ENCODE measurements at regions not wholly inside any gene's neighbourhood (a gene's known extent, or its start where the extent isn't known, plus 50 kb on each side); places are given as distances from the start of the nearest gene placed in this dataset.

DNA sequence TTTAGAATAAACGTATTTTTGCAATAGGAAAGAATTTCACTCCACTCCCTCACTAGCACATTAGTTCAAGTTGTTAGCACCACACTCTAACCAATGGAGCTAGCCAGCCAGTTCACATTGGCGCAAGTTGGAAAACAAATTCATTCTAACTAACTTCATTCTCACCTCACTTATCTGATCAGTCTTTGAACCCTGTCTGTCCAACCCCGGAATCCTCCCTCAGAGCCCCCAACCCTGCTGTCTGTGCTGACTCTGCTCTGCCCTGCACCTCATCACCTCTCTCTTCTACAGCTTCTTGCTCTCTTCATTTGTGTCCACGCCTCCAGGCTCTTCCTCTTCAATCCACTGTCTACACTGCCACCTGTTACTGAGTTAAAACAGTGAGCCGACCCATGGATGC lies 356.5 kb downstream of the IRS1 start:
- Mint-ChIP-seq H3K36me3 (ENCODE audit: insufficient read depth, unreplicated experiment) (no peaks in the 10 kb centered on the region), H3K9me3 (ENCODE audit: low read depth, unreplicated experiment) (peaks cover 2% of the 10 kb centered on the region), H3K4me3 (ENCODE audit: low read depth, unreplicated experiment) (no peak overlapping the region), H3K27ac (ENCODE audit: unreplicated experiment) (no peak overlapping the region), H3K4me1 (ENCODE audit: low read depth, unreplicated experiment) (peaks cover 18% of the 10 kb centered on the region), H3K27me3 (ENCODE audit: unreplicated experiment) (no peaks in the 10 kb centered on the region)
- TF ChIP-seq, protein P1, sequence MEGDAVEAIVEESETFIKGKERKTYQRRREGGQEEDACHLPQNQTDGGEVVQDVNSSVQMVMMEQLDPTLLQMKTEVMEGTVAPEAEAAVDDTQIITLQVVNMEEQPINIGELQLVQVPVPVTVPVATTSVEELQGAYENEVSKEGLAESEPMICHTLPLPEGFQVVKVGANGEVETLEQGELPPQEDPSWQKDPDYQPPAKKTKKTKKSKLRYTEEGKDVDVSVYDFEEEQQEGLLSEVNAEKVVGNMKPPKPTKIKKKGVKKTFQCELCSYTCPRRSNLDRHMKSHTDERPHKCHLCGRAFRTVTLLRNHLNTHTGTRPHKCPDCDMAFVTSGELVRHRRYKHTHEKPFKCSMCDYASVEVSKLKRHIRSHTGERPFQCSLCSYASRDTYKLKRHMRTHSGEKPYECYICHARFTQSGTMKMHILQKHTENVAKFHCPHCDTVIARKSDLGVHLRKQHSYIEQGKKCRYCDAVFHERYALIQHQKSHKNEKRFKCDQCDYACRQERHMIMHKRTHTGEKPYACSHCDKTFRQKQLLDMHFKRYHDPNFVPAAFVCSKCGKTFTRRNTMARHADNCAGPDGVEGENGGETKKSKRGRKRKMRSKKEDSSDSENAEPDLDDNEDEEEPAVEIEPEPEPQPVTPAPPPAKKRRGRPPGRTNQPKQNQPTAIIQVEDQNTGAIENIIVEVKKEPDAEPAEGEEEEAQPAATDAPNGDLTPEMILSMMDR (IDR thresholded peaks at IDR 0.05; ENCODE audit: unreplicated experiment) = no peak
- no TSS peak for BruUV-seq (replicated peaks)
- intact Hi-C loops (cut with micrococcal nuclease; ENCODE audit: unreplicated experiment) = no loop called here
- DNase-seq = no peak
- CTCF ChIA-PET = no interaction called here

DNA sequence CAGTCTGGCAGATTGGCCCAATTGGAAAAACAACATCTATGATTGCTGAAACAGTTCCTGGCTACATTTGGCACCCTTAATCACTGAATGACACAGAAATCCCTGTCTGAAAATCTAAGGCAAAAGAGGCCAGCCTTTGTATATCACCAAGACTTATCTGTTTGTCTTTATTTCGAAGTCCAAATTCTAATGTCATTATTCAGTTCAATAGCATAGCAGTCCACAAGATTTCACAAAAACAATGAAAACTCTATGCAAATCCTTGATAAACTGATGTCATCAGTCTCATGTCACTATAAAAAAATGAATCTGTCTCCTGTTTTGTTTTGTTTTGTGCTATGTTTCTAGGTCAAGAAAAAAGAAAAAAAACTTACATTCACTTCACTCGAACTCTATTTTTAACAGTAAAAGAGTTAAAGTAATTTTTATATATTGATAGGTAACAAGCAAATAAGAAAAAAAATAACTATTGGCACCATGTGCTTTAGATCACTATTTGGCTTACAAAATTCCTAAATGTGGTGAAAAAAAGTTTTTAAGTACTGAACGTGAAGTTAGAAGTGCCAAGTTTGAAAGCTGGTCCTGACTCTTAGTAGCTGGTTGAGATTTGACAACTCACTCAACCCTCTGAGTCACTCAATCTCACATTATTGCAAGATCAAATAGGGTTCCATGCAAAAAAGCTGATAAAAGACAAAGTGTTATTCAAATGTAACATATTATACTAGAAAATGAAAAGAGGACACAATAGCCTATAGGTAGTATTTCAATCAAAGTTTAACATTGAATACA lies 359.3 kb downstream of the IRS1 start:
- intact Hi-C loops (cut with micrococcal nuclease; ENCODE audit: unreplicated experiment) = no loop called here
- H3K27ac Mint-ChIP-seq (ENCODE audit: unreplicated experiment) = no peak overlapping the region

DNA sequence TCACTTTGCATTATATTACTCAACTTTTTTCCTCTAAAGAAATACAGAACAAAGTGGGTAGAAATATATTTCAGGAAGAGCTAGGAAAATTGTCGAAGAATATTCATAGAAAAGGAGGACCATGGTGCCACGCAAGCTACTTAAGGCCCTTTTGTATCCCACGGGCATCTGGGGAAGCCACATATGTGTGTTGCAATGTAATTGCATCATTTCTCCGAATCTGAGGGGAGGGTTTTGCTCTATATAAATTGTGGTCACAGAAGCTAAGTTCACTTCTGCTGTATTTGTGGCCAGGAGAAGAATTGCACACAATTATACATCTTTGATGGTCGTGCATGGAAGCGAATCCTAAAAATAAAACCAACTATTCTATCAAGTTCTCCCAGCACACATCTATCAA lies 360.3 kb downstream of the IRS1 start:
- TF ChIP-seq, protein P1 (IDR thresholded peaks at IDR 0.05; ENCODE audit: unreplicated experiment) = no peak
- DNase-seq = no peak
- H3K4me3 Mint-ChIP-seq (ENCODE audit: low read depth, unreplicated experiment) = no peak overlapping the region
- no peaks in the 10 kb centered on the region for H3K4me1 Mint-ChIP-seq (ENCODE audit: low read depth, unreplicated experiment)
- no peaks in the 10 kb centered on the region for H3K36me3 Mint-ChIP-seq (ENCODE audit: insufficient read depth, unreplicated experiment)
- CTCF ChIA-PET = no interaction called here
- intact Hi-C loops (cut with micrococcal nuclease; ENCODE audit: unreplicated experiment) = no loop called here
- no peak overlapping the region for H3K27ac Mint-ChIP-seq (ENCODE audit: unreplicated experiment)
- no peaks in the 10 kb centered on the region for H3K27me3 Mint-ChIP-seq (ENCODE audit: unreplicated experiment)
- no TSS peak for BruUV-seq (replicated peaks)
- peaks cover 12% of the 10 kb centered on the region for H3K9me3 Mint-ChIP-seq (ENCODE audit: low read depth, unreplicated experiment)

More for the DNA sequence above, 359.3 kb downstream of the IRS1 start:
- peaks cover 9% of the 10 kb centered on the region for H3K4me1 Mint-ChIP-seq (ENCODE audit: low read depth, unreplicated experiment)
- no peaks in the 10 kb centered on the region for H3K27me3 Mint-ChIP-seq (ENCODE audit: unreplicated experiment)
- no peak overlapping the region for H3K4me3 Mint-ChIP-seq (ENCODE audit: low read depth, unreplicated experiment)
- TF ChIP-seq, protein P1 (IDR thresholded peaks at IDR 0.05; ENCODE audit: unreplicated experiment) = no peak
- DNase-seq = no peak
- peaks cover 8% of the 10 kb centered on the region for H3K9me3 Mint-ChIP-seq (ENCODE audit: low read depth, unreplicated experiment)
- no peaks in the 10 kb centered on the region for H3K36me3 Mint-ChIP-seq (ENCODE audit: insufficient read depth, unreplicated experiment)
- BruUV-seq (replicated peaks) = no TSS peak
- CTCF ChIA-PET = no interaction called here

DNA sequence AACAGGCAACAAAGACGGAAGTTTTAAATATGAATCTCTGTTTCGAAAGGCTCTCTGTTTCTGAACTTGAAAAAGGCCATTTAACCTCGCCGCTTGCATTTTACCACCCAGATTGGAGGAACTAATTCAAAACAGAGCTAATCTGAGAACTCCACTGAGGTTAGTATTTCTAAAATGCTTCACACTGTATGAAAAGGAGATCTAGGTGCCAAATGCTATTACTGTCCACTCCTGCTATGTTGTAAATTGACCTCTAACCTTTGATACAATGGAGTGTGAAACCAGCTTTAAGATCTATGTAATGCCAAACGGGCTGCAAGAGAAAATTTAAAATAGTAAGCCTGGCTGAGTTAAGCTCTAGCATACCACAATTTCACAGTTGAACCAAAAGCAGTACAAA lies 364.5 kb downstream of the IRS1 start:
- peaks cover 9% of the 10 kb centered on the region for H3K4me1 Mint-ChIP-seq (ENCODE audit: low read depth, unreplicated experiment)
- no peaks in the 10 kb centered on the region for H3K36me3 Mint-ChIP-seq (ENCODE audit: insufficient read depth, unreplicated experiment)
- no peaks in the 10 kb centered on the region for H3K27me3 Mint-ChIP-seq (ENCODE audit: unreplicated experiment)
- CTCF ChIA-PET = no interaction called here
- no peak overlapping the region for H3K27ac Mint-ChIP-seq (ENCODE audit: unreplicated experiment)
- BruUV-seq (replicated peaks) = no TSS peak
- H3K9me3 Mint-ChIP-seq (ENCODE audit: low read depth, unreplicated experiment) = peaks cover 10% of the 10 kb centered on the region
- no peak for DNase-seq
- intact Hi-C loops (cut with micrococcal nuclease; ENCODE audit: unreplicated experiment) = no loop called here
- TF ChIP-seq, protein P1 (IDR thresholded peaks at IDR 0.05; ENCODE audit: unreplicated experiment) = no peak
- H3K4me3 Mint-ChIP-seq (ENCODE audit: low read depth, unreplicated experiment) = no peak overlapping the region

Measured in Calu3 (cell line).